Body of pancreas (tissue), 4 donors: ENCODE measurements at regions not wholly inside any gene's neighbourhood (a gene's known extent, or its start where the extent isn't known, plus 50 kb on each side); places are given as distances from the start of the nearest gene placed in this dataset.

ENCODE experiments used
- ATAC-seq: fragments of 150-250 bp; one replicate; pipeline ENCODE4 v1.9.1; 2016
- DNase-seq, 4 donors: peaks; one replicate each; pipeline ENCODE4 v3.0.0-alpha.2; 2019
- H3K27ac ChIP-seq, 4 donors: fragments of 200-600 bp; sonication (generic); 1 replicate in 3 of 4; 2 replicates in 1 of 4; pipeline versions ENCODE4 v1.5.1 to v1.6.1; 2016 to 2019; ENCODE audit warnings: mild to moderate bottlenecking in 1 of 4, mixed read lengths in 1 of 4, moderate library complexity in 1 of 4
- H3K27me3 ChIP-seq, 2 donors: fragments of 200-600 bp; sonication (generic); one replicate each; pipeline ENCODE4 v1.6.0; 2016; ENCODE audit warnings: mild to moderate bottlenecking in 1 of 2
- H3K36me3 ChIP-seq, 2 donors: fragments of 200-600 bp; sonication (generic); replicated peaks in 1 of 2; 2 replicates each; pipeline ENCODE4 v1.5.1; 2016; ENCODE audit warnings: low read depth in 2 of 2; ENCODE audit not compliant: insufficient read depth in 1 of 2
- H3K4me1 ChIP-seq: fragments of 200-600 bp; sonication (generic); one replicate; pipeline ENCODE4 v1.6.0; 2016
- H3K4me3 ChIP-seq, 2 donors: fragments of 200-600 bp; sonication (generic); 1 replicate in 1 of 2; 2 replicates in 1 of 2; pipeline ENCODE4 v1.5.1; 2016 to 2019
- H3K9me3 ChIP-seq, 3 donors: fragments of 200-600 bp; sonication (generic); 1 replicate in 2 of 3; 2 replicates in 1 of 3; pipeline ENCODE4 v1.5.1; 2016
- POLR2A ChIP-seq, 3 donors: fragments of 450-650 bp; IDR thresholded peaks; one replicate each; pipeline ENCODE4 v1.6.1; 2016; ENCODE audit warnings: antibody characterized with exemption in 3 of 3, mild to moderate bottlenecking in 2 of 3
- WGBS, 2 donors: methylation state at CpG; one replicate each; pipeline ENCODE4 v1.1.5; 2017; 5-methylcytosine and 5-hydroxymethylcytosine counted together
- intact Hi-C: fragments of 100-400 bp; cut with DNase I; formaldehyde crosslinking; loops from one replicate; pipeline ENCODE4 v1.15.1; 2023
- TF ChIP-seq, protein P1 (sequence below), 7 experiments: fragments of 450-650 bp in 4 of 7; fragments of 200-600 bp in 3 of 7; sonication (generic) in 3 of 7; IDR thresholded peaks; one replicate each; pipeline ENCODE4 v1.5.1; 2016 to 2019; ENCODE audit warnings: antibody characterized with exemption in 7 of 7

DNA sequence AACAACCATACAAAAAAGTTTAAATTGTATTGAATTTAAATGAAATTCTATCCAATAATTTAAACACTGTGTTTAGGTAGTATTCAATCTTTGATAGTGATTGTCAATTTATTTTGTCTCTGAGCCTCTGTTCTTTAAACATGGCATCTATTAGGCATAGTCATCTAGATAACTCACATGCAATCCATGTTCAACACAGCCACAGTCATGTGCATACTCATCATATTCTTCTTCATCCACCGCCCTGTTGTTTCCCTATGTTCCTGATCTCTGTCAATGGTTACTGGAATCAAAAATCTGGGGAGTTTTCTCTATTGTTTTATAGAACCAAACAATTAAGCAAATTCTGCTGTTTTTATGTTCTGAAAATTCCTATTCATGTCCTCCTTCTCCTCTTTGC, 521.1 kb upstream of the DAB2 start:
- intact Hi-C loops: no loop called here

DNA sequence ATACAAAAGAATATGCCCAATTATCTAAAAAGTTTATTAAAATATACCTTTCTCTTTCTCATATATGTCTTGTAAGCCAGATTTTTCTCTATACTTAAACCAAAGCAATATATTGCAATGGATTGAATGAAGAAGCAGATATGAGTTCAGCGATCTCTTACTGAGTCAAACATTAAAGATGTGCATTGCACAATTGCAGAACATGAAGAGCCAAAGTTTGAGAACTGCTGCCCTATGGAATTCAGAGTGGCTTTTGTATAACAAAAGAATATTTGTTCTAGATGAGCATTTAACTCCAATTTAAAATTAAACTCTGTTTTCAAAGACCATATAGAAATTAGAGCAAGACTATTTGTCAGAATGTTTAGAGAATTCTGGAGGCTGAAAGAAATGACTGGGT, 519.0 kb upstream of the DAB2 start:
- intact Hi-C loops: no loop called here
- Histone ChIP-seq H3K9me3 (no peaks in the 10 kb centered on the region), H3K4me3 (no peak overlapping the region), H3K27me3 (no peaks in the 10 kb centered on the region), H3K27ac (no peak overlapping the region), H3K4me1 (peaks cover 12% of the 10 kb centered on the region), H3K36me3 (no peaks in the 10 kb centered on the region)
- 60 to 84% methylated on average over 1 of the region's 1 CpG for WGBS, 2 donors
- TF ChIP-seq POLR2A (IDR thresholded peaks at IDR 0.05): no peak
- TF ChIP-seq, protein P1, sequence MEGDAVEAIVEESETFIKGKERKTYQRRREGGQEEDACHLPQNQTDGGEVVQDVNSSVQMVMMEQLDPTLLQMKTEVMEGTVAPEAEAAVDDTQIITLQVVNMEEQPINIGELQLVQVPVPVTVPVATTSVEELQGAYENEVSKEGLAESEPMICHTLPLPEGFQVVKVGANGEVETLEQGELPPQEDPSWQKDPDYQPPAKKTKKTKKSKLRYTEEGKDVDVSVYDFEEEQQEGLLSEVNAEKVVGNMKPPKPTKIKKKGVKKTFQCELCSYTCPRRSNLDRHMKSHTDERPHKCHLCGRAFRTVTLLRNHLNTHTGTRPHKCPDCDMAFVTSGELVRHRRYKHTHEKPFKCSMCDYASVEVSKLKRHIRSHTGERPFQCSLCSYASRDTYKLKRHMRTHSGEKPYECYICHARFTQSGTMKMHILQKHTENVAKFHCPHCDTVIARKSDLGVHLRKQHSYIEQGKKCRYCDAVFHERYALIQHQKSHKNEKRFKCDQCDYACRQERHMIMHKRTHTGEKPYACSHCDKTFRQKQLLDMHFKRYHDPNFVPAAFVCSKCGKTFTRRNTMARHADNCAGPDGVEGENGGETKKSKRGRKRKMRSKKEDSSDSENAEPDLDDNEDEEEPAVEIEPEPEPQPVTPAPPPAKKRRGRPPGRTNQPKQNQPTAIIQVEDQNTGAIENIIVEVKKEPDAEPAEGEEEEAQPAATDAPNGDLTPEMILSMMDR (IDR thresholded peaks at IDR 0.05): no peak
- ATAC-seq (no peak), DNase-seq (no peak)

More for the DNA sequence above, 521.1 kb upstream of the DAB2 start:
- H3K27me3 ChIP-seq: no peaks in the 10 kb centered on the region
- peaks cover 12% of the 10 kb centered on the region for H3K4me1 ChIP-seq
- ATAC-seq (no peak), DNase-seq (no peak)
- WGBS, 2 donors: 90 to 94% methylated on average over 1 of the region's 1 CpG
- no peaks in the 10 kb centered on the region for H3K9me3 ChIP-seq
- peak overlapping the region in 1 of 4 donors; percentile 22 for H3K27ac ChIP-seq
- no peaks in the 10 kb centered on the region for H3K36me3 ChIP-seq
- no peak for TF ChIP-seq POLR2A (IDR thresholded peaks at IDR 0.05)
- TF ChIP-seq, protein P1 (IDR thresholded peaks at IDR 0.05): no peak
- H3K4me3 ChIP-seq: no peak overlapping the region

- DNase-seq (no peak), ATAC-seq (no peak)
- H3K27me3 ChIP-seq: no peaks in the 10 kb centered on the region
- intact Hi-C loops: no loop called here
- H3K9me3 ChIP-seq: no peaks in the 10 kb centered on the region
- WGBS, 2 donors: 56 to 61% methylated on average over 1 of the region's 1 CpG
- H3K4me1 ChIP-seq: peaks cover 5% of the 10 kb centered on the region
- H3K36me3 ChIP-seq: no peaks in the 10 kb centered on the region
- H3K27ac ChIP-seq: no peak overlapping the region
- no peak overlapping the region for H3K4me3 ChIP-seq
- TF ChIP-seq POLR2A (IDR thresholded peaks at IDR 0.05): no peak
- TF ChIP-seq, protein P1 (IDR thresholded peaks at IDR 0.05): no peak
Measured at GRCh38 chr5:39942606-39943005, 517.8 kb upstream of the DAB2 start.

DNA sequence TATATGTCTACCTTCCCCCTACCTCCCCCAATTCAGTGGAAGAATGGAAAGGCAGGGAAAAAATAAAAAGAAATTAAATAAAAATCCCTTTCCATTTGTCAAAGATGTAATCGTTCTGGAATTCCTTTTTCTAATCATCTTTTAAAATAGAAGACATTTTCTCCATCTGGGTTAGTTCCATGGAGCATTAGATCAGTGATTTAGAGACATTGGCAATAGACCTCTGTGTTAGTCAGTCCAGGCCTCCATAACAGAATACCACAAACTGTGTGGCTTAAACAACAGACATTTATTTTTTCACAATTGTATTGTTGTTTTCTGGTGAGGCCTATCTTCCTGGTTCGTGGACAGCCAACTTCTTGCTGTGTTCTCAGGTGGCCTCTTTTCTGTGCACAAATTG, 516.6 kb upstream of the DAB2 start:
- no peaks in the 10 kb centered on the region for H3K27me3 ChIP-seq
- WGBS, 2 donors: 68 to 70% methylated on average over 2 of the region's 2 CpGs
- no peak for DNase-seq
- intact Hi-C loops: no loop called here
- no peaks in the 10 kb centered on the region for H3K36me3 ChIP-seq
- no peak overlapping the region for H3K27ac ChIP-seq
- H3K4me1 ChIP-seq: no peaks in the 10 kb centered on the region
- H3K4me3 ChIP-seq: no peak overlapping the region
- no peaks in the 10 kb centered on the region for H3K9me3 ChIP-seq
- ATAC-seq: no peak
- TF ChIP-seq, protein P1 (IDR thresholded peaks at IDR 0.05): no peak
- TF ChIP-seq POLR2A (IDR thresholded peaks at IDR 0.05): no peak

- H3K36me3 ChIP-seq: no peaks in the 10 kb centered on the region
- no peaks in the 10 kb centered on the region for H3K4me1 ChIP-seq
- ATAC-seq (no peak), DNase-seq (no peak)
- WGBS, 2 donors: 91 to 94% methylated on average over 1 of the region's 1 CpG
- no peaks in the 10 kb centered on the region for H3K9me3 ChIP-seq
- TF ChIP-seq POLR2A (IDR thresholded peaks at IDR 0.05): no peak
- TF ChIP-seq, protein P1 (IDR thresholded peaks at IDR 0.05): no peak
- no peak overlapping the region for H3K27ac ChIP-seq
- intact Hi-C loops: no loop called here
- H3K4me3 ChIP-seq: no peak overlapping the region
- no peaks in the 10 kb centered on the region for H3K27me3 ChIP-seq
Measured at GRCh38 chr5:39934830-39935229, 510.1 kb upstream of the DAB2 start.
